Keratinocyte (primary cell): ENCODE measurements at regions not wholly inside any gene's neighbourhood (a gene's known extent, or its start where the extent isn't known, plus 50 kb on each side); places are given as distances from the start of the nearest gene placed in this dataset.

Experiments used
- DNase-seq: peaks from one replicate; pipeline ENCODE4 v3.0.0-alpha.2; 2011; ENCODE audit warnings: low read depth, missing footprints, low spot score
- FAIRE-seq: peaks from 2 replicates; lab custom pipeline; 2011; peaks lifted over from hg19 to GRCh38; lab: Jason Lieb, UNC
- H2AFZ ChIP-seq: 2 replicates; pipeline ENCODE4 v1.6.0; 2012; ENCODE audit warnings: low read length, control low read depth, inconsistent platforms; ENCODE audit not compliant: control insufficient read depth
- H3K27ac ChIP-seq: 2 replicates; pipeline ENCODE4 v1.5.1; 2011; ENCODE audit warnings: low read length; ENCODE audit not compliant: control insufficient read depth, insufficient read depth
- H3K27me3 ChIP-seq: 3 replicates; pipeline ENCODE4 v1.6.0; 2011; ENCODE audit warnings: low read length; ENCODE audit not compliant: control insufficient read depth, insufficient read depth; ENCODE audit errors: extremely low read depth
- H3K36me3 ChIP-seq, 2 experiments: 2 replicates in 1 of 2; 3 replicates in 1 of 2; pipeline ENCODE4 v1.5.1; 2011; ENCODE audit warnings: low read length in 2 of 2, mild to moderate bottlenecking in 1 of 2; ENCODE audit not compliant: control insufficient read depth in 2 of 2, insufficient read depth in 2 of 2; ENCODE audit errors: extremely low read depth in 1 of 2
- H3K4me1 ChIP-seq: 3 replicates; pipeline ENCODE4 v1.5.1; 2011; ENCODE audit warnings: low read length; ENCODE audit not compliant: control insufficient read depth, insufficient read depth; ENCODE audit errors: extremely low read depth
- H3K4me2 ChIP-seq: 3 replicates; pipeline ENCODE4 v1.6.0; 2011; ENCODE audit warnings: low read depth, low read length; ENCODE audit not compliant: control insufficient read depth, insufficient read depth; ENCODE audit errors: extremely low read depth
- H3K4me3 ChIP-seq, 3 experiments: fragments of 200-600 bp in 1 of 3; sonication (generic) in 1 of 3; 2 replicates in 2 of 3; 3 replicates in 1 of 3; pipeline ENCODE4 v1.5.1; 2011 to 2016; ENCODE audit warnings: low read length in 3 of 3, mild to moderate bottlenecking in 3 of 3, control low read depth in 2 of 3, inconsistent platforms in 1 of 3, low read depth in 1 of 3, mixed read lengths in 1 of 3, mixed run types in 1 of 3, moderate library complexity in 1 of 3; ENCODE audit not compliant: control insufficient read depth in 2 of 3, insufficient read depth in 2 of 3; ENCODE audit errors: extremely low read depth in 1 of 3
- H3K79me2 ChIP-seq: 2 replicates; pipeline ENCODE4 v1.6.0; 2012; ENCODE audit warnings: low read length; ENCODE audit not compliant: control insufficient read depth, insufficient read depth
- H3K9ac ChIP-seq: 3 replicates; pipeline ENCODE4 v1.6.0; 2011; ENCODE audit warnings: low read length; ENCODE audit not compliant: control insufficient read depth, insufficient read depth; ENCODE audit errors: extremely low read depth
- H3K9me1 ChIP-seq: 3 replicates; pipeline ENCODE4 v1.6.0; 2011; ENCODE audit warnings: low read length; ENCODE audit not compliant: control insufficient read depth, insufficient read depth; ENCODE audit errors: extremely low read depth
- H3K9me3 ChIP-seq: 2 replicates; pipeline ENCODE4 v1.5.1; 2012; ENCODE audit warnings: low read depth, low read length; ENCODE audit not compliant: control insufficient read depth
- H4K20me1 ChIP-seq: 3 replicates; pipeline ENCODE4 v1.6.0; 2011; ENCODE audit warnings: low read length; ENCODE audit not compliant: control insufficient read depth, insufficient read depth; ENCODE audit errors: extremely low read depth
- CTCF ChIP-seq, 3 experiments: IDR thresholded peaks in 1 of 3; conservative IDR thresholded peaks in 1 of 3; optimal IDR thresholded peaks in 1 of 3; 2 replicates in 2 of 3; 3 replicates in 1 of 3; pipeline versions ENCODE3 to v1.5.1; 2011; ENCODE audit warnings: low read length in 3 of 3, mild to moderate bottlenecking in 3 of 3, moderate library complexity in 2 of 3, control low read depth in 1 of 3, inconsistent platforms in 1 of 3; ENCODE audit not compliant: insufficient read depth in 2 of 3; ENCODE audit errors: extremely low read depth in 1 of 3
- EZH2 ChIP-seq: IDR thresholded peaks from one replicate; pipeline ENCODE4 v1.6.1; 2012; ENCODE audit warnings: inconsistent platforms, mild to moderate bottlenecking, low read length, moderate library complexity
- dilution Hi-C: fragments of 300-500 bp; cut with MboI; formaldehyde crosslinking; loops from one replicate; pipeline ENCODE4 v1.7.0; 2020; ENCODE audit warnings: low sequenced_read_pairs; ENCODE audit not compliant: extremely low pct_ligation_motif_present

GRCh38 chr6:133621751-133622150, 267.2 kb upstream of the TCF21 start:
- no peaks in the 10 kb centered on the region for H4K20me1 ChIP-seq
- H3K9me1 ChIP-seq: no peaks in the 10 kb centered on the region
- no peak overlapping the region for H3K4me3 ChIP-seq
- dilution Hi-C loops: no loop called here
- no peak overlapping the region for H2AFZ ChIP-seq
- no peak overlapping the region for H3K4me2 ChIP-seq
- no peaks in the 10 kb centered on the region for H3K9me3 ChIP-seq
- no peaks in the 10 kb centered on the region for H3K36me3 ChIP-seq
- H3K9ac ChIP-seq: no peak overlapping the region
- no peaks in the 10 kb centered on the region for H3K79me2 ChIP-seq
- no peaks in the 10 kb centered on the region for H3K4me1 ChIP-seq
- DNase-seq: no peak
- no peaks in the 10 kb centered on the region for H3K27me3 ChIP-seq
- no peak overlapping the region for H3K27ac ChIP-seq
- FAIRE-seq: no peak
- TF ChIP-seq CTCF (optimal IDR thresholded peaks at IDR 0.05 in 1 of 3, IDR thresholded peaks at IDR 0.05 in 1 of 3, conservative IDR thresholded peaks at IDR 0.05 in 1 of 3; ENCODE audit: extremely low read depth in 1 of 3, insufficient read depth in 2 of 3, low read length in 3 of 3) (no peak), EZH2 (no peak)

- Histone ChIP-seq H3K79me2 (no peaks in the 10 kb centered on the region), H3K9me3 (no peaks in the 10 kb centered on the region), H3K27ac (no peak overlapping the region), H3K9ac (no peak overlapping the region), H3K9me1 (no peaks in the 10 kb centered on the region), H3K4me2 (no peak overlapping the region), H4K20me1 (no peaks in the 10 kb centered on the region), H2AFZ (no peak overlapping the region), H3K27me3 (no peaks in the 10 kb centered on the region), H3K36me3 (no peaks in the 10 kb centered on the region), H3K4me1 (no peaks in the 10 kb centered on the region), H3K4me3 (no peak overlapping the region)
- no peak for FAIRE-seq
- no peak for TF ChIP-seq EZH2
- no peak for TF ChIP-seq CTCF (optimal IDR thresholded peaks at IDR 0.05 in 1 of 3, IDR thresholded peaks at IDR 0.05 in 1 of 3, conservative IDR thresholded peaks at IDR 0.05 in 1 of 3; ENCODE audit: extremely low read depth in 1 of 3, insufficient read depth in 2 of 3, low read length in 3 of 3)
- no peak for DNase-seq
- dilution Hi-C loops: no loop called here
Observed at GRCh38 chr6:133623065-133623464, 265.8 kb upstream of the TCF21 start.
